ENCODE measurements at regions not wholly inside any gene's neighbourhood (a gene's known extent, or its start where the extent isn't known, plus 50 kb on each side); places are given as distances from the start of the nearest gene placed in this dataset.

DNA sequence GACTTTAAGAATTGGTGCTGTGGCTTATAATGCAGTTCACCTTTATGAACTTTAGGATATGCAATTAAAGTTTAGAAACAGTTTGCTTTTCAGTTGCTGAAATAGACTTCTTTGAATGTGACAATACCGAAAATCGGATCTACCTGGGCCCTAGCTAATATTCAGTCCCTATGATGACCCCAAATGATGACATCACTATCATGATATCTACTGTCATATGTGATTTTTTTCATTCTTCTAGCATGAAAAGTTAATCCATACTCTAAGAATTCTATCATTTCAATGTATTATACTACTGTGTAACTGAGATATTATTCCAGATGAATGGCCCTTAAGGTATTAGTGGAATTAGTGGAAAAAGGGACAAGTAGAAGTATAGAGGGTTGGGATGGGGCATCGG lies 487.2 kb upstream of the TUSC1 start:
- no peak overlapping the region for H3K4me2 ChIP-seq (ENCODE audit: low read length)
- FAIRE-seq, result no peak
- H2AFZ ChIP-seq (ENCODE audit: low read depth, low read length), result no peak overlapping the region
- H3K79me2 ChIP-seq (ENCODE audit: insufficient read depth, low read length), result no peaks in the 10 kb centered on the region
- H3K36me3 Mint-ChIP-seq (ENCODE audit: low read depth, unreplicated experiment), result no peaks in the 10 kb centered on the region
- no peak overlapping the region for H3K4me3 ChIP-seq (ENCODE audit: insufficient read depth, low read depth, low read length)
- no peak overlapping the region for H3K27ac Mint-ChIP-seq (ENCODE audit: unreplicated experiment)
- no peaks in the 10 kb centered on the region for H3K27me3 Mint-ChIP-seq (ENCODE audit: low read depth, unreplicated experiment)
- no peak overlapping the region for H3K27ac ChIP-seq (ENCODE audit: low read depth, low read length)
- H3K4me1 Mint-ChIP-seq (ENCODE audit: low read depth, unreplicated experiment), result peaks cover 22% of the 10 kb centered on the region
- H3K4me3 Mint-ChIP-seq (ENCODE audit: unreplicated experiment), result no peak overlapping the region
- TF ChIP-seq, protein P1, sequence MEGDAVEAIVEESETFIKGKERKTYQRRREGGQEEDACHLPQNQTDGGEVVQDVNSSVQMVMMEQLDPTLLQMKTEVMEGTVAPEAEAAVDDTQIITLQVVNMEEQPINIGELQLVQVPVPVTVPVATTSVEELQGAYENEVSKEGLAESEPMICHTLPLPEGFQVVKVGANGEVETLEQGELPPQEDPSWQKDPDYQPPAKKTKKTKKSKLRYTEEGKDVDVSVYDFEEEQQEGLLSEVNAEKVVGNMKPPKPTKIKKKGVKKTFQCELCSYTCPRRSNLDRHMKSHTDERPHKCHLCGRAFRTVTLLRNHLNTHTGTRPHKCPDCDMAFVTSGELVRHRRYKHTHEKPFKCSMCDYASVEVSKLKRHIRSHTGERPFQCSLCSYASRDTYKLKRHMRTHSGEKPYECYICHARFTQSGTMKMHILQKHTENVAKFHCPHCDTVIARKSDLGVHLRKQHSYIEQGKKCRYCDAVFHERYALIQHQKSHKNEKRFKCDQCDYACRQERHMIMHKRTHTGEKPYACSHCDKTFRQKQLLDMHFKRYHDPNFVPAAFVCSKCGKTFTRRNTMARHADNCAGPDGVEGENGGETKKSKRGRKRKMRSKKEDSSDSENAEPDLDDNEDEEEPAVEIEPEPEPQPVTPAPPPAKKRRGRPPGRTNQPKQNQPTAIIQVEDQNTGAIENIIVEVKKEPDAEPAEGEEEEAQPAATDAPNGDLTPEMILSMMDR (IDR thresholded peaks at IDR 0.05; ENCODE audit: insufficient read depth, low read depth, low read length), result no peak
- no peak for TF ChIP-seq EZH2 (IDR thresholded peaks at IDR 0.05; ENCODE audit: insufficient read depth, low read length)
- H3K9me3 ChIP-seq (ENCODE audit: insufficient read depth, low read depth, low read length), result no peaks in the 10 kb centered on the region
- H3K9me3 Mint-ChIP-seq (ENCODE audit: unreplicated experiment), result no peaks in the 10 kb centered on the region
- DNase-seq (ENCODE audit: low read depth), result no peak
- no peaks in the 10 kb centered on the region for H3K27me3 ChIP-seq (ENCODE audit: insufficient read depth, low read length)
- H4K20me1 ChIP-seq (ENCODE audit: insufficient read depth, low read length), result no peaks in the 10 kb centered on the region
- H3K9ac ChIP-seq (ENCODE audit: low read length), result no peak overlapping the region
- peaks cover 10% of the 10 kb centered on the region for H3K4me1 ChIP-seq (ENCODE audit: insufficient read depth, low read length)
- no peaks in the 10 kb centered on the region for H3K36me3 ChIP-seq (ENCODE audit: insufficient read depth, low read length)

DNA sequence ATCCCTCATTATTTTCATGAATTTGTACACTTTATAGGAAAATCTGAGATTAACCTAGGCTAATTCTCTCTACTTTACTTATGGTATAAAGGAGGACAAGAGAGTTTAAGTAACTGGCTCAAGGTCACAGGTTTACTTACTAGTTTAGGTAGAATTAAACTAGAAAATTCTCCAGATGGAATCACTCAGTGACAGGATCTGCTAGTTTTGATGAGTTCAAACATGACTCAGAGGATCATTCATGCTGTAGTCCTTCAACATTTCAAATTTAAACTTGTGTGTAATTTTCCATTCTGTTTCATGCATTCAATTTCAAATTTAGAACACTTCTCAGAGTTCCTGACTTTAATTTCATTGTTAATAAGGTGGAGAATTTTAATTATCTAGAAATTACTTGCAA lies 485.7 kb upstream of the TUSC1 start:
- FAIRE-seq, result peak; percentile 80
- Histone ChIP-seq H2AFZ (ENCODE audit: low read depth, low read length) (no peak overlapping the region), H3K27me3 (ENCODE audit: insufficient read depth, low read length) (no peaks in the 10 kb centered on the region), H3K9ac (ENCODE audit: low read length) (no peak overlapping the region), H3K27ac (ENCODE audit: low read depth, low read length) (no peak overlapping the region), H4K20me1 (ENCODE audit: insufficient read depth, low read length) (no peaks in the 10 kb centered on the region), H3K4me3 (ENCODE audit: insufficient read depth, low read depth, low read length) (no peak overlapping the region), H3K36me3 (ENCODE audit: insufficient read depth, low read length) (no peaks in the 10 kb centered on the region), H3K4me2 (ENCODE audit: low read length) (no peak overlapping the region), H3K4me1 (ENCODE audit: insufficient read depth, low read length) (no peaks in the 10 kb centered on the region), H3K9me3 (ENCODE audit: insufficient read depth, low read depth, low read length) (no peaks in the 10 kb centered on the region), H3K79me2 (ENCODE audit: insufficient read depth, low read length) (no peaks in the 10 kb centered on the region)
- Mint-ChIP-seq H3K27ac (ENCODE audit: unreplicated experiment) (peak overlapping the region; percentile 34), H3K9me3 (ENCODE audit: unreplicated experiment) (no peaks in the 10 kb centered on the region), H3K27me3 (ENCODE audit: low read depth, unreplicated experiment) (no peaks in the 10 kb centered on the region), H3K36me3 (ENCODE audit: low read depth, unreplicated experiment) (no peaks in the 10 kb centered on the region), H3K4me1 (ENCODE audit: low read depth, unreplicated experiment) (peaks cover 12% of the 10 kb centered on the region), H3K4me3 (ENCODE audit: unreplicated experiment) (no peak overlapping the region)
- no peak for TF ChIP-seq EZH2 (IDR thresholded peaks at IDR 0.05; ENCODE audit: insufficient read depth, low read length)
- TF ChIP-seq, protein P1 (IDR thresholded peaks at IDR 0.05; ENCODE audit: insufficient read depth, low read depth, low read length), result no peak
- no peak for DNase-seq (ENCODE audit: low read depth)

DNA sequence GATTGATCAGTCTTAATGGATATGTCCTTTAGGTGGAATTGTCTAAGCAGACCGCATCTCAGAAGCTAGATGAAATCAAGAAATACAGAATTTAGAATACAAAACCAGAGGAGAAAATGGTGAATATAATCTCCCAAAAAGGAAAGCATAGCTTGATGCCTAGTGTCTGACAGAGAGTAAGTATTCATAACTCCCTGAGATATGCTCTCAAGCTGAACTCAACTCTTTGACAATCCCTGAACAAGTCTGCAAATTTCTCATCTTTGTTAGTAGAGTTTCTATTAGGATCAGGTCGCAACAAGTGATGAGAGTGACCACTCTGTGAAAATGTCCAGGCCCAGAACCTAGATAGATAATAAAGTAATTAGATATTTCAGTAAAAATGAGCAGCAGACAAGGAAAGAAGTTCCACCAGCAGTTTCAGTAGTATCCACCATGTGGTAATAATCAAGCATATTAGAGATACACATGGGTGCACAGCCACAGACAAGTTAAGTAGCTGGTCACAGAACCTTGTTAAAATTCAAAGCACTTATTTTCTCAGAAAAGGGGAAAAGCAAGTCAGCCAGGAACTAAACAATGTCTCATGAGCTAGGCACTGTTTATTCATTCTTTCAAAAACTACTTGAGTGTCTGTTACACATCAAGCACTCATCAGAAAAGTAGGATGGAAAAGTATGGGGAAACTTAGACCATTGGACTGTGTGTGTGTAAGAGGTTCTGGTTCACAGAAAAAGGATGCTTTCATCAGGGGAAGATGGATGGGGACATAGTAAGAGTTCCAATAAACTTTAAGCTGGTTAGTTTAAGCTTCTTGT lies 481.5 kb upstream of the TUSC1 start:
- Mint-ChIP-seq H3K27ac (ENCODE audit: unreplicated experiment) (no peak overlapping the region), H3K27me3 (ENCODE audit: low read depth, unreplicated experiment) (no peaks in the 10 kb centered on the region), H3K9me3 (ENCODE audit: unreplicated experiment) (peaks cover 5% of the 10 kb centered on the region), H3K36me3 (ENCODE audit: low read depth, unreplicated experiment) (no peaks in the 10 kb centered on the region), H3K4me1 (ENCODE audit: low read depth, unreplicated experiment) (peaks cover 12% of the 10 kb centered on the region), H3K4me3 (ENCODE audit: unreplicated experiment) (no peak overlapping the region)
- Histone ChIP-seq H3K4me3 (ENCODE audit: insufficient read depth, low read depth, low read length) (no peak overlapping the region), H3K27me3 (ENCODE audit: insufficient read depth, low read length) (no peaks in the 10 kb centered on the region), H3K27ac (ENCODE audit: low read depth, low read length) (no peak overlapping the region), H4K20me1 (ENCODE audit: insufficient read depth, low read length) (no peaks in the 10 kb centered on the region), H3K9ac (ENCODE audit: low read length) (no peak overlapping the region), H3K9me3 (ENCODE audit: insufficient read depth, low read depth, low read length) (no peaks in the 10 kb centered on the region), H2AFZ (ENCODE audit: low read depth, low read length) (no peak overlapping the region), H3K36me3 (ENCODE audit: insufficient read depth, low read length) (no peaks in the 10 kb centered on the region), H3K4me1 (ENCODE audit: insufficient read depth, low read length) (no peaks in the 10 kb centered on the region), H3K79me2 (ENCODE audit: insufficient read depth, low read length) (no peaks in the 10 kb centered on the region), H3K4me2 (ENCODE audit: low read length) (no peak overlapping the region)
- DNase-seq (ENCODE audit: low read depth) (no peak), FAIRE-seq (no peak)
- TF ChIP-seq, protein P1 (IDR thresholded peaks at IDR 0.05; ENCODE audit: insufficient read depth, low read depth, low read length), result no peak
- no peak for TF ChIP-seq EZH2 (IDR thresholded peaks at IDR 0.05; ENCODE audit: insufficient read depth, low read length)
